Fibroblast of lung (primary cell): ENCODE measurements at regions not wholly inside any gene's neighbourhood (a gene's known extent, or its start where the extent isn't known, plus 50 kb on each side); places are given as distances from the start of the nearest gene placed in this dataset.

Experiments
- EZH2 ChIP-seq: IDR thresholded peaks from 2 replicates; pipeline ENCODE4 v1.5.1; 2012; ENCODE audit warnings: low read length, control low read depth, mild to moderate bottlenecking; ENCODE audit errors: missing control alignments
- TF ChIP-seq, protein P1 (sequence below), 2 donors: IDR thresholded peaks in 1 of 2; conservative IDR thresholded peaks in 1 of 2; 1 replicate in 1 of 2; 2 replicates in 1 of 2; pipeline ENCODE4 v1.5.1; 2011 to 2012; ENCODE audit warnings: low read length in 2 of 2, control low read depth in 1 of 2, inconsistent platforms in 1 of 2, low read depth in 1 of 2, mild to moderate bottlenecking in 1 of 2

DNA sequence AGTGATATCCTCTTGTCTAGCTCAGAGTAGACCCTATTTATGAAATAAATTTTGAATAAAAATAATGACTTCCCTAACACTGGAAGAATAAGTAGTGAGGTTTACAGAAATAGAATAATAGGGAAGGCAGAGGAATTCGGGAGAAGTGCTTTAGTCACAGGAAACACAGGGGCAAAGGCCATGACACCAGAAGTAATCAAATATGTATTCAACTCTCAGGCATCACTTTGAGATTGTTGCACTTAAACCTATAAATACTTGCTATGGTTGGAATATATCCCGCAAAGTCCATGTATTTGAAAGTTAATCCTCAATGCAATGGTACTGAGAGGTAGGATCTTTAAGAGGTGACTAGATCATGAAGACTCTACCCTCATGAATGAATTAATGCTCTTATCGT is 166.8 kb downstream of the YIPF5 start:
- TF ChIP-seq, protein P1, sequence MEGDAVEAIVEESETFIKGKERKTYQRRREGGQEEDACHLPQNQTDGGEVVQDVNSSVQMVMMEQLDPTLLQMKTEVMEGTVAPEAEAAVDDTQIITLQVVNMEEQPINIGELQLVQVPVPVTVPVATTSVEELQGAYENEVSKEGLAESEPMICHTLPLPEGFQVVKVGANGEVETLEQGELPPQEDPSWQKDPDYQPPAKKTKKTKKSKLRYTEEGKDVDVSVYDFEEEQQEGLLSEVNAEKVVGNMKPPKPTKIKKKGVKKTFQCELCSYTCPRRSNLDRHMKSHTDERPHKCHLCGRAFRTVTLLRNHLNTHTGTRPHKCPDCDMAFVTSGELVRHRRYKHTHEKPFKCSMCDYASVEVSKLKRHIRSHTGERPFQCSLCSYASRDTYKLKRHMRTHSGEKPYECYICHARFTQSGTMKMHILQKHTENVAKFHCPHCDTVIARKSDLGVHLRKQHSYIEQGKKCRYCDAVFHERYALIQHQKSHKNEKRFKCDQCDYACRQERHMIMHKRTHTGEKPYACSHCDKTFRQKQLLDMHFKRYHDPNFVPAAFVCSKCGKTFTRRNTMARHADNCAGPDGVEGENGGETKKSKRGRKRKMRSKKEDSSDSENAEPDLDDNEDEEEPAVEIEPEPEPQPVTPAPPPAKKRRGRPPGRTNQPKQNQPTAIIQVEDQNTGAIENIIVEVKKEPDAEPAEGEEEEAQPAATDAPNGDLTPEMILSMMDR (conservative IDR thresholded peaks at IDR 0.05 in 1 of 2, IDR thresholded peaks at IDR 0.05 in 1 of 2; ENCODE audit: low read depth in 1 of 2, low read length in 2 of 2), result no peak
- TF ChIP-seq EZH2, result no peak
